Heart left ventricle (tissue), 13 donors: ENCODE measurements at regions not wholly inside any gene's neighbourhood (a gene's known extent, or its start where the extent isn't known, plus 50 kb on each side); places are given as distances from the start of the nearest gene placed in this dataset.
"Not testable (repeated sequence)": the region's sequence is repeated elsewhere in the genome, so short reads cannot be mapped to it uniquely, and the experiment has no call there.

Source experiments
- POLR2A ChIP-seq, 2 donors: fragments of 450-650 bp; IDR thresholded peaks; one replicate each; pipeline ENCODE4 v1.6.1; 2017; ENCODE audit warnings: antibody characterized with exemption in 2 of 2, mild to moderate bottlenecking in 2 of 2, moderate library complexity in 2 of 2
- TF ChIP-seq, protein P1 (sequence below), 12 donors: fragments of 200-600 bp; sonication (generic) in 4 of 12; IDR thresholded peaks; one replicate each; pipeline versions ENCODE4 v1.5.0 to v1.8.0; 2018 to 2022; ENCODE audit warnings: antibody characterized with exemption in 12 of 12, mild to moderate bottlenecking in 5 of 12
- donor health status: ischemic (EF 13 %, LVEDD 7.1; RV severe dilation, severe dysfunction).
- donor health status: DM: no; HTN: yes; CAD: no.
- donor health status: DM: no; HTN: no; CAD: no.
- donor health status: ischemic (EF 25% LVEDD 6.9; RV normal size, moderate dysfunction).
- donor health status: ischemic (EF 25% LVEDD 5.7; RV mildly dilated, moderate dysfunction).
- donor health status: ischemic (EF 35%, LVEDD 5.7; RV mildly dilated, moderate dysfunction).
- donor health status: nonischemic (EF 11% LVEDD 7.7; RV severe dilation, severe dysfunction).
- donor health status: DM: yes; HTN: yes; CAD: no.
- donor health status: PGD.
- donor health status: ischemic (EF 29% LVEDD 5.4; RV normal size, mild dysfunction).
- donor health status: nonischemic (EF 23%, LVEDD 6.1; RV moderate dilation, normal function).

DNA sequence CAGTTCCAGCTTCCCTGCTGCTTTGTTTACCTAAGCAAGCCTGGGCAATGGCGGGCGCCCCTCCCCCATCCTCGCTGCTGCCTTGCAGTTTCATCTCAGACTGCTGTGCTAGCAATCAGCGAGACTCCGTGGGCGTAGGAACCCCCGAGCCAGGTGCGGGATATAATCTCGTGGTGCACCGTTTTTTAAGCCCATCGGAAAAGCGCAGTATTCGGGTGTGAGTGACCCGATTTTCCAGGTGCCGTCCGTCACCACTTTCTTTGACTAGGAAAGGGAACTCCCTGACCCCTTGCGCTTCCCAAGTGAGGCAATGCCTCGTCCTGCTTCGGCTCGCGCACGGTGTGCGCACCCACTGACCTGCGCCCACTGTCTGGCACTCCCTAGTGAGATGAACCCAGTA is 914.7 kb downstream of the AMY1C start:
- TF ChIP-seq, protein P1, sequence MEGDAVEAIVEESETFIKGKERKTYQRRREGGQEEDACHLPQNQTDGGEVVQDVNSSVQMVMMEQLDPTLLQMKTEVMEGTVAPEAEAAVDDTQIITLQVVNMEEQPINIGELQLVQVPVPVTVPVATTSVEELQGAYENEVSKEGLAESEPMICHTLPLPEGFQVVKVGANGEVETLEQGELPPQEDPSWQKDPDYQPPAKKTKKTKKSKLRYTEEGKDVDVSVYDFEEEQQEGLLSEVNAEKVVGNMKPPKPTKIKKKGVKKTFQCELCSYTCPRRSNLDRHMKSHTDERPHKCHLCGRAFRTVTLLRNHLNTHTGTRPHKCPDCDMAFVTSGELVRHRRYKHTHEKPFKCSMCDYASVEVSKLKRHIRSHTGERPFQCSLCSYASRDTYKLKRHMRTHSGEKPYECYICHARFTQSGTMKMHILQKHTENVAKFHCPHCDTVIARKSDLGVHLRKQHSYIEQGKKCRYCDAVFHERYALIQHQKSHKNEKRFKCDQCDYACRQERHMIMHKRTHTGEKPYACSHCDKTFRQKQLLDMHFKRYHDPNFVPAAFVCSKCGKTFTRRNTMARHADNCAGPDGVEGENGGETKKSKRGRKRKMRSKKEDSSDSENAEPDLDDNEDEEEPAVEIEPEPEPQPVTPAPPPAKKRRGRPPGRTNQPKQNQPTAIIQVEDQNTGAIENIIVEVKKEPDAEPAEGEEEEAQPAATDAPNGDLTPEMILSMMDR (IDR thresholded peaks at IDR 0.05), result not testable (repeated sequence)
- not testable (repeated sequence) for TF ChIP-seq POLR2A (IDR thresholded peaks at IDR 0.05)
